ENCODE measurements at regions not wholly inside any gene's neighbourhood (a gene's known extent, or its start where the extent isn't known, plus 50 kb on each side); places are given as distances from the start of the nearest gene placed in this dataset.

- Histone ChIP-seq H3K9me3 (ENCODE audit: control insufficient read depth, insufficient read depth, low read length) (no peaks in the 10 kb centered on the region), H3F3A (ENCODE audit: control insufficient read depth, insufficient read depth) (no peaks in the 10 kb centered on the region), H3K79me2 (ENCODE audit: control insufficient read depth, low read length) (no peaks in the 10 kb centered on the region), H3K27ac (ENCODE audit: low read depth, low read length) (no peak overlapping the region), H3K4me3 (ENCODE audit: low read length) (no peak overlapping the region), H4K20me1 (ENCODE audit: control insufficient read depth, insufficient read depth, low read depth, low read length) (no peaks in the 10 kb centered on the region), H3K36me3 (ENCODE audit: control insufficient read depth, low read length) (no peaks in the 10 kb centered on the region), H3K4me1 (ENCODE audit: control insufficient read depth, low read length) (no peaks in the 10 kb centered on the region), H3K4me2 (ENCODE audit: low read length) (no peak overlapping the region), H3K27me3 (ENCODE audit: control insufficient read depth, low read length) (no peaks in the 10 kb centered on the region), H3K9me2 (replicated peaks; ENCODE audit: control insufficient read depth, low read length) (no peaks in the 10 kb centered on the region)
- TF ChIP-seq EZH2phosphoT487 (IDR thresholded peaks at IDR 0.05; ENCODE audit: borderline replicate concordance, low read length): no peak
- TF ChIP-seq, protein P1, sequence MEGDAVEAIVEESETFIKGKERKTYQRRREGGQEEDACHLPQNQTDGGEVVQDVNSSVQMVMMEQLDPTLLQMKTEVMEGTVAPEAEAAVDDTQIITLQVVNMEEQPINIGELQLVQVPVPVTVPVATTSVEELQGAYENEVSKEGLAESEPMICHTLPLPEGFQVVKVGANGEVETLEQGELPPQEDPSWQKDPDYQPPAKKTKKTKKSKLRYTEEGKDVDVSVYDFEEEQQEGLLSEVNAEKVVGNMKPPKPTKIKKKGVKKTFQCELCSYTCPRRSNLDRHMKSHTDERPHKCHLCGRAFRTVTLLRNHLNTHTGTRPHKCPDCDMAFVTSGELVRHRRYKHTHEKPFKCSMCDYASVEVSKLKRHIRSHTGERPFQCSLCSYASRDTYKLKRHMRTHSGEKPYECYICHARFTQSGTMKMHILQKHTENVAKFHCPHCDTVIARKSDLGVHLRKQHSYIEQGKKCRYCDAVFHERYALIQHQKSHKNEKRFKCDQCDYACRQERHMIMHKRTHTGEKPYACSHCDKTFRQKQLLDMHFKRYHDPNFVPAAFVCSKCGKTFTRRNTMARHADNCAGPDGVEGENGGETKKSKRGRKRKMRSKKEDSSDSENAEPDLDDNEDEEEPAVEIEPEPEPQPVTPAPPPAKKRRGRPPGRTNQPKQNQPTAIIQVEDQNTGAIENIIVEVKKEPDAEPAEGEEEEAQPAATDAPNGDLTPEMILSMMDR (IDR thresholded peaks at IDR 0.05; ENCODE audit: low read depth, low read length, poor library complexity, severe bottlenecking): no peak
Observed at GRCh38 chr11:116169776-116170175, 603.0 kb downstream of the BUD13 start.

DNA sequence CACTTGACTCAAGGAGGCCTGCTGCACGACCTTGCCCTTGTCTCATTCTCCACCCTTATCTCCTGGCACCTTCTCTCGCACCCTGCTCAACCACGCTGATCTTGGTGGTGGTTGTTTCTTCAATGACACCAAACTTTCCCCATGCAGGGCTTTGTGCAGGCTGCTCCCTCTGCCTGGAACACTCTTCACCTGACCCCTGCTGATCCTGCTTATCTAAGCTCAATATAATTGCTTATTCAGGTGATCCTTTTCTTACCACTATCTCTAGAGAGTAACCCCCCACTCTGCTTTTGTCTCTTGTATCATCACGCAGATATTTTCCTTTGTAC is 604.4 kb downstream of the BUD13 start:
- H3K4me1 ChIP-seq (ENCODE audit: control insufficient read depth, low read length): no peaks in the 10 kb centered on the region
- no peaks in the 10 kb centered on the region for H3K36me3 ChIP-seq (ENCODE audit: control insufficient read depth, low read length)
- H3K4me2 ChIP-seq (ENCODE audit: low read length): no peak overlapping the region
- 0 out of 2 replicates have a peak, but pooled peaks cover under 1% of the 10 kb centered on the region for H3K27me3 ChIP-seq (ENCODE audit: control insufficient read depth, low read length)
- no peak overlapping the region for H3K27ac ChIP-seq (ENCODE audit: low read depth, low read length)
- H3K4me3 ChIP-seq (ENCODE audit: low read length): no peak overlapping the region
- no peaks in the 10 kb centered on the region for H3K9me3 ChIP-seq (ENCODE audit: control insufficient read depth, insufficient read depth, low read length)
- no peaks in the 10 kb centered on the region for H4K20me1 ChIP-seq (ENCODE audit: control insufficient read depth, insufficient read depth, low read depth, low read length)
- TF ChIP-seq, protein P1 (IDR thresholded peaks at IDR 0.05; ENCODE audit: low read depth, low read length, poor library complexity, severe bottlenecking): no peak
- no peak for TF ChIP-seq EZH2phosphoT487 (IDR thresholded peaks at IDR 0.05; ENCODE audit: borderline replicate concordance, low read length)
- H3F3A ChIP-seq (ENCODE audit: control insufficient read depth, insufficient read depth): no peaks in the 10 kb centered on the region
- H3K79me2 ChIP-seq (ENCODE audit: control insufficient read depth, low read length): no peaks in the 10 kb centered on the region
- no peaks in the 10 kb centered on the region for H3K9me2 ChIP-seq (replicated peaks; ENCODE audit: control insufficient read depth, low read length)

DNA sequence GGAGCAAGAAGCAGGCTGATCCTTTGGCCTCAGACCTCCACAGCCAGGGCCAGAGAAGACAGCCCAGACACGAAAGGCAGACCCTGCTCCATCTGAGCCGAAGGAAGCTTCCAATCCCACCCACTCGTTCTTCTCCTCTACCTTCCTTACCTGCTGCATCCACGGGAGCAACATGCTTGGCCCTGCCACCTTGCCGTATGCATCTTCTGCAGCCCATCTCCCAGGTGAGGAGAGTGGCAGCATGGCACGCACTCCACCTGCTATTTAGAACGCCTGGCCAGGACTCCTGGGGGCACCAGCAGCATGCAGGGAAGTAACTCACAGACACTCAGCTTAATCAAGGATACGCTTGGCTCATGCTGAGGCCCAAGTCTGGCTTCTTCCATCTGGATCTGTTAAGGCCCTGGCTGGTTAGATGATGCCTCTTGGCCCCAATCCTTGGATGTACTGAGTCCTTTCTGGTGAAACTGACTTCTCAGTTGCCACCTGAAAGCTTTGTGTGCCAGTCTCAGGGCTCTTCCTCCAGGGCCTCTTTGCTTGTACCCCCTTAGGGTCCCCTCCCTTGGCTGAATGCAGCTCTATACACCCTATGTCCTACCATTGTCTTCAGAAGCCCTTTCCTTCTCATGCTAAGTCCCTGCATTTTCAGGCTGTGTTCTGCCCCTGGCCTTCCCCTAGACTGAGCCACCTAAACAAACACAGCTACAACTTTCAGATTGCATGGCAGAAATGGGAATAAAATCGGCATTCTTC is 604.9 kb downstream of the BUD13 start:
- no peak for TF ChIP-seq EZH2phosphoT487 (IDR thresholded peaks at IDR 0.05; ENCODE audit: borderline replicate concordance, low read length)
- TF ChIP-seq, protein P1 (IDR thresholded peaks at IDR 0.05; ENCODE audit: low read depth, low read length, poor library complexity, severe bottlenecking): no peak
- Histone ChIP-seq H3K9me2 (replicated peaks; ENCODE audit: control insufficient read depth, low read length) (no peaks in the 10 kb centered on the region), H3K4me2 (ENCODE audit: low read length) (no peak overlapping the region), H3K36me3 (ENCODE audit: control insufficient read depth, low read length) (no peaks in the 10 kb centered on the region), H3K27ac (ENCODE audit: low read depth, low read length) (no peak overlapping the region), H3K4me1 (ENCODE audit: control insufficient read depth, low read length) (no peaks in the 10 kb centered on the region), H4K20me1 (ENCODE audit: control insufficient read depth, insufficient read depth, low read depth, low read length) (no peaks in the 10 kb centered on the region), H3K4me3 (ENCODE audit: low read length) (no peak overlapping the region), H3K27me3 (ENCODE audit: control insufficient read depth, low read length) (peaks cover 4% of the 10 kb centered on the region), H3K9me3 (ENCODE audit: control insufficient read depth, insufficient read depth, low read length) (no peaks in the 10 kb centered on the region), H3F3A (ENCODE audit: control insufficient read depth, insufficient read depth) (no peaks in the 10 kb centered on the region), H3K79me2 (ENCODE audit: control insufficient read depth, low read length) (no peaks in the 10 kb centered on the region)

All from DOHH2 (cell line).